SK-N-SH treated with all-trans-retinoic acid at 6 μM for 48 hours (cell line): ENCODE measurements at regions not wholly inside any gene's neighbourhood (a gene's known extent, or its start where the extent isn't known, plus 50 kb on each side); places are given as distances from the start of the nearest gene placed in this dataset.

Experiments
- CREB5 ChIP-seq: fragments of 250-450 bp; sonication (Bioruptor Pico); IDR thresholded peaks from 2 replicates; pipeline ENCODE4 v1.5.1; 2020; ENCODE audit warnings: low read depth, mild to moderate bottlenecking, moderate library complexity
- CSDC2 ChIP-seq: fragments of 250-450 bp; sonication (Bioruptor Pico); IDR thresholded peaks from 2 replicates; pipeline ENCODE4 v1.5.0; 2020; ENCODE audit warnings: mild to moderate bottlenecking, moderate library complexity
- ESRRG ChIP-seq: fragments of 250-450 bp; sonication (Bioruptor Pico); IDR thresholded peaks from 2 replicates; pipeline ENCODE4 v1.6.1; 2021; ENCODE audit warnings: mild to moderate bottlenecking
- OSR1 ChIP-seq: fragments of 250-450 bp; sonication (Bioruptor Pico); IDR thresholded peaks from 2 replicates; pipeline ENCODE4 v1.8.0; 2022; ENCODE audit warnings: moderate library complexity, mild to moderate bottlenecking, inconsistent platforms
- POU6F1 ChIP-seq: fragments of 250-450 bp; sonication (Bioruptor Pico); IDR thresholded peaks from 2 replicates; pipeline ENCODE4 v1.8.0; 2021; ENCODE audit warnings: low read depth, mild to moderate bottlenecking, moderate library complexity, borderline replicate concordance
- RARB ChIP-seq: fragments of 250-450 bp; sonication (Bioruptor Pico); IDR thresholded peaks from 2 replicates; pipeline ENCODE4 v1.8.0; 2021; ENCODE audit warnings: mild to moderate bottlenecking, moderate library complexity
- SNAI2 ChIP-seq: fragments of 250-450 bp; sonication (Bioruptor Pico); IDR thresholded peaks from 2 replicates; pipeline ENCODE4 v1.5.0; 2020; ENCODE audit warnings: mild to moderate bottlenecking, moderate library complexity
- TCF4 ChIP-seq: fragments of 250-450 bp; sonication (Bioruptor Pico); IDR thresholded peaks from 2 replicates; pipeline ENCODE4 v1.8.0; 2021; ENCODE audit warnings: mild to moderate bottlenecking, moderate library complexity, borderline replicate concordance
- TOX ChIP-seq: fragments of 250-450 bp; sonication (Bioruptor Pico); IDR thresholded peaks from 2 replicates; pipeline ENCODE4 v1.8.0; 2021; ENCODE audit warnings: mild to moderate bottlenecking, moderate library complexity, borderline replicate concordance
- ZC3H10 ChIP-seq: fragments of 250-450 bp; sonication (Bioruptor Pico); IDR thresholded peaks from 2 replicates; pipeline ENCODE4 v1.5.1; 2021; ENCODE audit warnings: mild to moderate bottlenecking, moderate library complexity
- ZFP30 ChIP-seq: fragments of 450-650 bp; formaldehyde crosslinking; IDR thresholded peaks from 2 replicates; pipeline ENCODE4 v1.5.0; 2022; ENCODE audit warnings: mild to moderate bottlenecking, moderate library complexity
- ZNF70 ChIP-seq: fragments of 450-650 bp; formaldehyde crosslinking; IDR thresholded peaks from 2 replicates; pipeline ENCODE4 v1.5.0; 2020; ENCODE audit warnings: mild to moderate bottlenecking, moderate library complexity
- ZNF8 ChIP-seq: fragments of 450-650 bp; formaldehyde crosslinking; IDR thresholded peaks from 2 replicates; pipeline ENCODE4 v1.5.0; 2020; ENCODE audit warnings: mild to moderate bottlenecking, moderate library complexity
- TF ChIP-seq, protein P1 (sequence below): fragments of 250-450 bp; sonication (Bioruptor Pico); IDR thresholded peaks from 2 replicates; pipeline ENCODE4 v1.8.0; 2020; ENCODE audit warnings: mild to moderate bottlenecking, moderate library complexity, borderline replicate concordance

DNA sequence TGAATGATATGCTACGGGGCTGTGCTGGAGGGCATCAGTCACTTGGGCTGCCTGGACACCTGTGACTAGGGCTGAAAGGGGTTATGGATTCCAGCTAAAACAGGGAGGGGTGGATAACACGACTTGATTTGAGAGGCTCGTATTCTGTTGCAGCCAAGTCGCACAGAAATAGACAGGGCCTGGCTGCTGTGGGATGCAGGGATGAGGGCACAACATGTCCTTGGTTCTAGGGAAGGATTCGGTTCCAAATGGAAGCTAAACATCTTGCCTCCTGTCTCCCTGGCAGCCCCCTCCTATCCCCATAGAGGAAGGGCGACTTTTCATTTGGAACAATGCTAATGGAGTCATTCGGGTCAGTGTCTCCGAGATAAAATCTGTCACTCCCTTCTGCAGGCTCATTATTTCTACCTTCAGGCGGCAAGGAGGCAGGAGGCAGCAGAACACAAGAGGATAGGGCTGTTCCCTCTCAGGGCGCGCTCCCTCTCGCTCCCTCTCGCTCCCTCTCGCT, 433.8 kb upstream of the RBMS3 start:
- TF ChIP-seq, protein P1, sequence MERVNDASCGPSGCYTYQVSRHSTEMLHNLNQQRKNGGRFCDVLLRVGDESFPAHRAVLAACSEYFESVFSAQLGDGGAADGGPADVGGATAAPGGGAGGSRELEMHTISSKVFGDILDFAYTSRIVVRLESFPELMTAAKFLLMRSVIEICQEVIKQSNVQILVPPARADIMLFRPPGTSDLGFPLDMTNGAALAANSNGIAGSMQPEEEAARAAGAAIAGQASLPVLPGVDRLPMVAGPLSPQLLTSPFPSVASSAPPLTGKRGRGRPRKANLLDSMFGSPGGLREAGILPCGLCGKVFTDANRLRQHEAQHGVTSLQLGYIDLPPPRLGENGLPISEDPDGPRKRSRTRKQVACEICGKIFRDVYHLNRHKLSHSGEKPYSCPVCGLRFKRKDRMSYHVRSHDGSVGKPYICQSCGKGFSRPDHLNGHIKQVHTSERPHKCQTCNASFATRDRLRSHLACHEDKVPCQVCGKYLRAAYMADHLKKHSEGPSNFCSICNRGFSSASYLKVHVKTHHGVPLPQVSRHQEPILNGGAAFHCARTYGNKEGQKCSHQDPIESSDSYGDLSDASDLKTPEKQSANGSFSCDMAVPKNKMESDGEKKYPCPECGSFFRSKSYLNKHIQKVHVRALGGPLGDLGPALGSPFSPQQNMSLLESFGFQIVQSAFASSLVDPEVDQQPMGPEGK (CRISPR knock-in tag), result no peak
- no peak for TF ChIP-seq RARB
- TF ChIP-seq TCF4 (CRISPR knock-in tag), result no peak
- TF ChIP-seq ZFP30 (CRISPR knock-in tag), result no peak
- TF ChIP-seq CSDC2 (CRISPR knock-in tag), result no peak
- no peak for TF ChIP-seq ZNF70 (CRISPR knock-in tag)
- no peak for TF ChIP-seq POU6F1 (CRISPR knock-in tag)
- no peak for TF ChIP-seq CREB5
- TF ChIP-seq SNAI2, result no peak
- no peak for TF ChIP-seq ESRRG (CRISPR knock-in tag)
- TF ChIP-seq ZC3H10 (CRISPR knock-in tag), result no peak
- no peak for TF ChIP-seq TOX
- no peak for TF ChIP-seq ZNF8 (CRISPR knock-in tag)
- TF ChIP-seq OSR1 (CRISPR knock-in tag), result no peak
